ENCODE measurements at regions not wholly inside any gene's neighbourhood (a gene's known extent, or its start where the extent isn't known, plus 50 kb on each side); places are given as distances from the start of the nearest gene placed in this dataset.

DNA sequence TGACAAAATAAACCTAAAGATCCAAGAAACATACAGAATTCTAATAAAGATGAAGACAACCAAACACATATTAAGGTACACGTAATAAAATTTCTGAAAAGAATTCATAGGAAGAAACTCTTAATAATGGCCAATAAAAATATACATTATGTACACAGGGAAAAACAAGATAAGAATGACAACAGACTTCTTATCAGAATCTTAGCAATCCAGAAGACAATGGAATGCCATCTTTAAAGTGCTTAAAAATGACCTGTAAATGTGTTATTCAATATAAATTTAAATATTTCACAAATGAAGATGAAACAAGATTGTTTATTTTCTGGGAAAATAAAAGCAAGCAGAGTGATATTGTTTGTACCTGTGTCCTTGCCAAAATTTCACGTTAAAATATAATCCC, 530.4 kb upstream of the PTBP2 start:
- Histone ChIP-seq H4K20me1 (ENCODE audit: insufficient read depth, low read length, poor library complexity, severe bottlenecking) (no peaks in the 10 kb centered on the region), H3K79me2 (ENCODE audit: insufficient read depth, low read length) (no peaks in the 10 kb centered on the region), H3K27me3 (ENCODE audit: insufficient read depth, low read length, poor library complexity, severe bottlenecking) (no peaks in the 10 kb centered on the region), H2AFZ (ENCODE audit: low read length) (no peak overlapping the region), H3K9me2 (replicated peaks; ENCODE audit: low read depth, low read length) (no peaks in the 10 kb centered on the region), H3K9me3 (ENCODE audit: insufficient read depth, low read depth, low read length) (no peaks in the 10 kb centered on the region; the same call in 1 of the 2 replicates), H3K4me2 (ENCODE audit: low read depth, low read length, poor library complexity, severe bottlenecking) (no peak overlapping the region), H3K4me1 (ENCODE audit: insufficient read depth, low read length, poor library complexity, severe bottlenecking) (no peaks in the 10 kb centered on the region), H3K9ac (ENCODE audit: low read depth, low read length, poor library complexity, severe bottlenecking) (no peak overlapping the region), H3K36me3 (ENCODE audit: insufficient read depth, low read length) (no peaks in the 10 kb centered on the region), H3K4me3 (ENCODE audit: low read length, poor library complexity, severe bottlenecking) (no peak overlapping the region), H3F3A (ENCODE audit: low read depth) (no peaks in the 10 kb centered on the region)
- TF ChIP-seq EZH2phosphoT487 (IDR thresholded peaks at IDR 0.05; ENCODE audit: borderline replicate concordance): no peak
- TF ChIP-seq, protein P1, sequence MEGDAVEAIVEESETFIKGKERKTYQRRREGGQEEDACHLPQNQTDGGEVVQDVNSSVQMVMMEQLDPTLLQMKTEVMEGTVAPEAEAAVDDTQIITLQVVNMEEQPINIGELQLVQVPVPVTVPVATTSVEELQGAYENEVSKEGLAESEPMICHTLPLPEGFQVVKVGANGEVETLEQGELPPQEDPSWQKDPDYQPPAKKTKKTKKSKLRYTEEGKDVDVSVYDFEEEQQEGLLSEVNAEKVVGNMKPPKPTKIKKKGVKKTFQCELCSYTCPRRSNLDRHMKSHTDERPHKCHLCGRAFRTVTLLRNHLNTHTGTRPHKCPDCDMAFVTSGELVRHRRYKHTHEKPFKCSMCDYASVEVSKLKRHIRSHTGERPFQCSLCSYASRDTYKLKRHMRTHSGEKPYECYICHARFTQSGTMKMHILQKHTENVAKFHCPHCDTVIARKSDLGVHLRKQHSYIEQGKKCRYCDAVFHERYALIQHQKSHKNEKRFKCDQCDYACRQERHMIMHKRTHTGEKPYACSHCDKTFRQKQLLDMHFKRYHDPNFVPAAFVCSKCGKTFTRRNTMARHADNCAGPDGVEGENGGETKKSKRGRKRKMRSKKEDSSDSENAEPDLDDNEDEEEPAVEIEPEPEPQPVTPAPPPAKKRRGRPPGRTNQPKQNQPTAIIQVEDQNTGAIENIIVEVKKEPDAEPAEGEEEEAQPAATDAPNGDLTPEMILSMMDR (conservative IDR thresholded peaks at IDR 0.05; ENCODE audit: low read length): no peak

DNA sequence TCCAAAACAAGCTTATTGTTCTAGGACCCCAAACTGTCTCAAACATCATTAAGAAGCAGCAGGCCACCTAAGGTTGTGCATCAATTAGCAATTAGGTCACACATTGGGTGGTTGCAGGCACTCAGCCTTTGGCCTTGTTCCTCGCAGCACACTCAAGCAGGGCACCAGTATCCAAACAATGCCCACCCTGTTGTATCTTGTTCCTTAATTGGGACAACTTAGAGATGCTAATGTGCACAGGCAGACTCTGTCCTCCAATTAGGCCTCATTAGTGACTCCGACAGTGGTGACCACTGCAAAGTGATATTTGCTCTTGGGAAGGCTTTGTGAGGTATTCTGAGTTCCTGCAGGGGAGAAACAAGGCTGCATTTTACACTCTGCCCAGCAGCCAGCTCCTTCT, 515.1 kb upstream of the PTBP2 start:
- TF ChIP-seq, protein P1 (conservative IDR thresholded peaks at IDR 0.05; ENCODE audit: low read length): no peak
- no peak for TF ChIP-seq EZH2phosphoT487 (IDR thresholded peaks at IDR 0.05; ENCODE audit: borderline replicate concordance)
- Histone ChIP-seq H4K20me1 (ENCODE audit: insufficient read depth, low read length, poor library complexity, severe bottlenecking) (no peaks in the 10 kb centered on the region), H3K9me3 (ENCODE audit: insufficient read depth, low read depth, low read length) (no peaks in the 10 kb centered on the region), H3K9ac (ENCODE audit: low read depth, low read length, poor library complexity, severe bottlenecking) (no peak overlapping the region), H3K4me2 (ENCODE audit: low read depth, low read length, poor library complexity, severe bottlenecking) (no peak overlapping the region), H3K27me3 (ENCODE audit: insufficient read depth, low read length, poor library complexity, severe bottlenecking) (no peaks in the 10 kb centered on the region), H3K79me2 (ENCODE audit: insufficient read depth, low read length) (no peaks in the 10 kb centered on the region), H3K4me3 (ENCODE audit: low read length, poor library complexity, severe bottlenecking) (no peak overlapping the region), H2AFZ (ENCODE audit: low read length) (no peak overlapping the region), H3K9me2 (replicated peaks; ENCODE audit: low read depth, low read length) (no peaks in the 10 kb centered on the region), H3K36me3 (ENCODE audit: insufficient read depth, low read length) (no peaks in the 10 kb centered on the region), H3K4me1 (ENCODE audit: insufficient read depth, low read length, poor library complexity, severe bottlenecking) (no peaks in the 10 kb centered on the region), H3F3A (ENCODE audit: low read depth) (no peaks in the 10 kb centered on the region)

DNA sequence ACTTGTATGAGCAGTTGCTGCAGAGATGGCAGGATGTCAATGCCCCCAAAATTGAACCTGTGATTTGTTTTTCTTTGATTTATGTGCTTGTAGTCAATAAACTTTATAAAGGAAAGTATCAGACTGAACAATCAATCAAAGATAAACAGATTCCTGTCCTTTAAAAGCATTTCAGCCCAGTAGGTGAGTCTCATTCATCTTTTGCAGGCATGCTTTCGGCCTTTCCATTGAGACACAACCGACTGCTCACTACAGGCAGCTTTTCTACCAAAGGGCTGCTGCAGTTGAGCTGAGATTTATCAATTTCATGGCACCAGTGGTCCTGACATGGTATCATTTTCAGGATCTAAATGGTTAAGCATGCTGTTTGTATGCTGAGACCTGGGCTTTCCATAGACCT, 513.6 kb upstream of the PTBP2 start:
- Histone ChIP-seq H3K9me2 (replicated peaks; ENCODE audit: low read depth, low read length) (no peaks in the 10 kb centered on the region), H3K4me2 (ENCODE audit: low read depth, low read length, poor library complexity, severe bottlenecking) (no peak overlapping the region), H3K9ac (ENCODE audit: low read depth, low read length, poor library complexity, severe bottlenecking) (no peak overlapping the region), H3K79me2 (ENCODE audit: insufficient read depth, low read length) (no peaks in the 10 kb centered on the region), H3K4me3 (ENCODE audit: low read length, poor library complexity, severe bottlenecking) (no peak overlapping the region), H3K9me3 (ENCODE audit: insufficient read depth, low read depth, low read length) (no peaks in the 10 kb centered on the region), H4K20me1 (ENCODE audit: insufficient read depth, low read length, poor library complexity, severe bottlenecking) (no peaks in the 10 kb centered on the region), H3F3A (ENCODE audit: low read depth) (no peaks in the 10 kb centered on the region), H3K36me3 (ENCODE audit: insufficient read depth, low read length) (no peaks in the 10 kb centered on the region), H3K27me3 (ENCODE audit: insufficient read depth, low read length, poor library complexity, severe bottlenecking) (no peaks in the 10 kb centered on the region), H2AFZ (ENCODE audit: low read length) (no peak overlapping the region), H3K4me1 (ENCODE audit: insufficient read depth, low read length, poor library complexity, severe bottlenecking) (no peaks in the 10 kb centered on the region)
- no peak for TF ChIP-seq EZH2phosphoT487 (IDR thresholded peaks at IDR 0.05; ENCODE audit: borderline replicate concordance)
- TF ChIP-seq, protein P1 (conservative IDR thresholded peaks at IDR 0.05; ENCODE audit: low read length): no peak
